GM19099 (cell line): ENCODE measurements at regions not wholly inside any gene's neighbourhood (a gene's known extent, or its start where the extent isn't known, plus 50 kb on each side); places are given as distances from the start of the nearest gene placed in this dataset.

Experiments
- POLR2A ChIP-seq: IDR thresholded peaks from 3 replicates; pipeline ENCODE4 v1.6.1; 2011; ENCODE audit warnings: low read depth; ENCODE audit not compliant: insufficient read length; ENCODE audit errors: extremely low read depth

DNA sequence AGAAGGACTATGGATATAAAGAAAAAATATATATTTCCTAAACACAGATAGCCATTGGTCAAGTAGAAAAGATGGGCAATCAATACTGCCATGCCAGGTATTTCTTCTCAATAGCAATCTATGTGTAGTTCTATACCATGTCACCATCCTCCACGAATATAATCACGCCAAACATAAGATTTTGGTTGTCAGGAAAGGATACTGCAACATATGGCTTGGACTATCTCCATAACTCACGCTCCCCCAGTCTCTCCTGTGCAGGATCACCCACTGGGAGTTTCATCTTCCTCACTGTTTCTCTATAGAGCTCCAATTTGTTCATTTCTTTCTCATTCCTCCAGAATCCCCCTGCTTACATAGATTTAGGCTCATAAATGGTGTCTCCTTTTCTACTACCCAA is 462.9 kb upstream of the KCNMB2 start:
- no peak for TF ChIP-seq POLR2A

DNA sequence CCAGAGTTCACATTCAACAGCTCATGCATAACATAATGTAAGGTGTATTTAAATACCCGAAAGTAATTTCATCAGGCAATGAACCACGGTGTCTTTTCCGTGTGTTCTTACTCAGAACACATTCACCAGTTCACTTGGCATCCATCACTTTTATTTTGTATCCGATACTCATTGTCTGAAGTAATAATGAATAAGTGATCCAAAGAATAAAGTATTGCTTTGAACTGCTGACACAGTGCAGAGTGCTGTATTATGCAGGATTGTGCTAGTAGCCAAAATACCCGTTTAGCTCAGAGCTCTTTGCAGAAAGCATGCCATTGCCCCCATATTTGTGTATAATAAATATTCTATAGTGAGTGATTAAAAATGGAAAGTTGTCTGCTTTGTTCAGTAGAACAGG is 460.9 kb upstream of the KCNMB2 start:
- TF ChIP-seq POLR2A = no peak

DNA sequence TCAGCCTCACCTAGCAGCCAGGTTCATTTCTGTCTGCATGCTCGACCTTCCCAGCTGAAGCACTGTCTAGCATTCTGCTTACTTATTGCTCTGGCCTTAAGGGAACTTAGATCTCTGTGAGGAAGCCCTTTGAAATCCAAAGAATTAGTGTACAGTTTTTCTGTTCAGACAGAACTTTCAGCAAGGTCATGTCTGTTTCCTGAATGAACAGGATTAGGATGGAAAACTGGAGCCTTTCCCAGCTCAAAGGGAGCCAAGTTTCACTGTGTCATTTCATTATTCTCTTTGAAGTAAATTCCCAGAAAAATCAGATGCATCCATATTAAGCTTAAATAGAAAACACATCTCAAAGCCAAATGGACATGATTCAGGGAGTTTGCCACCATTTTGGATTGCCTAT is 457.3 kb upstream of the KCNMB2 start:
- no peak for TF ChIP-seq POLR2A

DNA sequence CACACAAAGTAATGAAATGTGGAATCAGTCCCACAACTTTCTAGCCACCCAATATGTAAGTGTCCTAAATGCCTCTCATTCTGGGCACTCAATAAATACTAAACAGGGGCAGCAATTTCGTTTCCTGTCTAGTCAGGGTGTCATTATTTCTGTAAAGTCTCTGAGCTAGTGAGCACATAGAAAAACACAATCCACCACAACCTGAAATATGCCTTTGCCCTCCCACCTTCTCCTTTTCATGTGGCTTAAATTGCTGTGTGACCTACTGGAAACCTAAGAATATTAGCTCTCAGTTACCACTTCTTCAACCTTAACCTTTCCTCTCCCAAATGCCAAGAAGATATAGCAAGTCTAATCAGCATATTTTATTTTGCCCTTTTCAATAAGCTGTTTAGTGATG is 456.3 kb upstream of the KCNMB2 start:
- no peak for TF ChIP-seq POLR2A

DNA sequence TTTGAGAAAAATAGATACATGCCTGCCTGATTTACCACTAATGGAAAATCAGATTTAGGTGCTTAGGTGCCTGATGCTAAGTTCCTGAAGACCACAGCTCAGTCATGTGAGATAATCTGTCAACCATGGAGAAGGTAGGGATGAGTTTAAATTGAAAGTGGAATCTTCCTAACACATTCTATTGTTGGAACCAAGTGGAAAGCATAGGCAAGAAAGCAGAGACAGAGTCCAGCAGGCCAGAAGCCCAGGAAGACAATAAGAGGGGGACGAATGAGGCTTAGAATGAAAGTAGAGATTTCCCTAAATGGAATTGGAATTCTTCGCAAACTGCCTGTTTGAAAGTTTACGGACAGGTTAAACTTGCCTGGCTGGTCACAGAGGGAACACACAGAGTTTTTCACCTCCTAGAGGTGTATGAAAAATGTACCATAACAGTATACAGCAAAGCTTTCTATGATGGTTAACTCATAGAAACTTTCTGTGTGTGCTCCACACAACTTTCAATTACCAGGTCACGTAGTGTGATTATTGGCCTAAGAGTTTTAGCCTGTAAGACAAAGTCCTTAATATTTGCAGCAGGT is 453.8 kb upstream of the KCNMB2 start:
- no peak for TF ChIP-seq POLR2A

DNA sequence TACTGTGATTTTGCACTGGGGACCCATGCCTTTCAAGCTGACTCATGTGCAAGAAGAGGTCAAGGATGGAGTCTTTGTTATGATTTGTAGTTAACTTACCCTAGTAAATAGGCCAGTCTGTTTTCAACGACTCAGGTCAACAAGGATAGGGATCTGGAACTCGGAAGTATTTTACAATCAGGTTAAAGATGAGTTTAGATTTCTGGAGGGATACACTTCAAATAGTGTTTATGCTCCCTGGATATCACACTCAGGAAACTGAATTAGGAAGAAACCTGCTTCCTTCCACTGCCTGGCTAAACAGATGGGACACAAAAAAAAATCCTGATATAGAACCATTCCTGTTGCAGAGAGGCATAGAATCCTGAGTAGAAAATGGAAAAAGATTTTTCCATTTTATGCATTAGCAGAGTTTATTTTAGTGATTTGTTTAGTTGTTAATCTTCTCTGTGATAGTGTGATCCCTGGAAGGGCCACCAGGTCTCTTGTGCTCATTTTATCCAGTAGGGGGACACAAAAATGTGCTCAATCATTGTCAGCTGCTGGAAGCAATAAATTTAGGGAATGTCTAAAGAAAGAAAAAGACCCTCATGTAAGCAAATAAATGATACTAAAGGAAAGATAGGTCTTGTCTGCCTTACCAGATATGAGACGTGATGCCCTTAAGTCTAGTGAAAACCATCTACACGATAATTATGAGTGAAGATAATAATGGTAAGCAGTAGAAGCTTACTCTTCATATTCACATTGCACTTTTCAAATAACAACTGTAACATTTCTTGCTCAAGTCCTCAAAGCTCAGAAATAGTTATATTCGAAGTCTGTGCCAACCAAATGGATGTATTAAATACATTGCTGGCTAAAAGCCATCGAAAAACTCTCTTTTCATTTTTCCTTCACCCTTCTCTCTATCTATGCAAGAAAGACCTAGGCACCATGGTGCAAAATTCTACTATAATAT is 452.1 kb upstream of the KCNMB2 start:
- TF ChIP-seq POLR2A = no peak

DNA sequence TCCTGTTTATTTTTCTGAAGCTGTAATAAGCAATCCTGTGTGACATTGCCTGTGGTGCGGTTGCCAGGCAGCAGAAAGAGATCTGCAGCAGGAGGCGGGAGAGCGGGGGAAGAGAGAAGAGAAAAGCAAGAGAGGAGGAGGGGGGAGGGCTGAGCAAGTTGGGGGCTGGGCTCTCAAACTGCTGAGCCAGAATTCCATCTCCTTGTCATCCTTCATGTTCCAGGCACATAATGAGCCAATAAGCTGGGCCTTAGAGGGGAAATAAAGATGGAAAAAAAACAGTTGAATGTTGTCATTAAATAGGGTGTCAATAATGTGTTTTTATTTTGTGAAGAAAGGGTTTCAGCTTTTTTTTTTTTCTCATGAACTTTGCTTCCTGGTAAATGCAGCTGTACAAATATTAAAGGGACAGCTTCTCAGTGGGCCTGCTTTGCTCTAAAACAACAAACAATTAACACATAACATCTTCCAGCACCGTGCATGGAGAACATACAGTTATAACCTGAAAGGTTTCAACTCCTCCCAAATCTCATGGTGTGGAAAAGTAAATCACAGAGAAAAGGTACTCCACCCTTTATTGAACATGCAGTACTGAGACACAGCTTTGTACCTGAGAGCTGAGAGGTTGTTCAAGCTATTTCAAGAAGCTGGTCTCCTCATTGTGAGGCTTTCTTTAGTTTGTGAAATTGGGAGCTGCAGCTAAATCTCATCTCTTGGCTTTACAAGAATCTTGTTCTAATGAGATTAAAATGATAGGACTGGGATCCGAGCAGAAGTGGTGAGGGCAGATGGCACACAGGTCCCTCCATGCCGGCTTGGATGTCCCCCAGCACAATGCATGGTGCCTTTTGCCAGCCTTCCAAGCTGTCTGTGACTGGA is 451.1 kb upstream of the KCNMB2 start:
- TF ChIP-seq POLR2A = no peak

DNA sequence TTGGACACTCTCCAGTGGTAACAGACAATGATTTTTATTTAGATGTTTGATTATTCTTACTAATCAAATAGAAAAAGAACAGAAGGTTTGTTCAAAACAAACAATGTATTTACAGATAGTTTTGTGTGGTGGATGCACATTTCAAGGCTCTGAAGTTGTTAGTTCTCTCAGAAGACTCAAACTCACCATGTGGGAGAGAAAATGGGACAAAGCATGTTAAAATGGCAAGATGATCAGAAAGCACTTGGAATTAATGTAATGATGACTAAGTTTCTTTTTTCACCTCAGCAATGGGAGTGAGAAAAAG is 450.5 kb upstream of the KCNMB2 start:
- no peak for TF ChIP-seq POLR2A

DNA sequence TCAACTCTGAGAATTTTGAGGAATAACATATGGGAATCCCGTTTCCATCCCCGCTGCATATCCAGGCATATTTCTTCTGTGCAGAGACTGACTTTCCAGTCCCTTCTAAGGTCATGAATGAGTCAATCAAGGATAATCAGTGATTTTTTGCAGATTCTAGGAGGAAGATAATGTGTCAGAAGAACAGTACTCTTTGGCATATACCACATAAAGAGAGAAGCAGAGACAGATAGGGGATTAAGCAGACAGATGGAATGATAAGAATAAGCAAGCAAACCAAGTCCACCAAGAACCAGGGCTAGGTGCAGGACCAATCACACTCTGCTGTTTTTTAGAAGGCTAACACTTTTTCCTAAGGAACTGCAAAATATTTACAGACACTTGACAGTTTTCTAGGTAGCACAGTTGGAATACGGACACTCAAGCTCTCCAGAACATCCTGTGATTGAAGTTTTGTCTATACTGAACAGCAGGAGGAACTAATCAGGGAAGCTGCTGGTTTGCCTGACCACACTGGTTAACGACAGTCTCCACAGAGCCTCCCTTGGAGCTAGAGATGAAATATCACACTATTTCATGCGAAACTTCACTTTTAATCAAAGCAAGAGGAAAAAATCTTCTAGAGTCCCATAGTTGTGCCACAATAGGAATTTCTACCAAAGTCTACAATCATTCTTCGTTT is 450.0 kb upstream of the KCNMB2 start:
- no peak for TF ChIP-seq POLR2A

DNA sequence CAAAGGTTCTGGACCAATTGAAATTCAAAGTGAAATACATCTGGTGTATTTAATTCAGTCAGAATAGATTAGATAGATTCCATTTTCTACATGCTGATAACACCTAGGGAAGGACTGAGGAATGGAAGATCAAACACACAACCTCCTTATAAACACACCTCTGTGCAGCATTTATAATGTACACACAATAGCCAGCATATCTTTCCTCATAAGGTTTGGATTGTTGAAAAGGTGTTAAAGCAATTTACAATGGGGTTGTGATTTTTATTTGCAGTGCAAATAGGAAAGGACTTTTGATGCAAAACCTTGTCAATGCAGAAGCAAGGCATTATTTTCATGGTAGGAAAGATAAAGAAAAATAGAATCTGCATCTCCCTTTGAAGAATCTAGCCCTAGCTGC is 448.9 kb upstream of the KCNMB2 start:
- no peak for TF ChIP-seq POLR2A

DNA sequence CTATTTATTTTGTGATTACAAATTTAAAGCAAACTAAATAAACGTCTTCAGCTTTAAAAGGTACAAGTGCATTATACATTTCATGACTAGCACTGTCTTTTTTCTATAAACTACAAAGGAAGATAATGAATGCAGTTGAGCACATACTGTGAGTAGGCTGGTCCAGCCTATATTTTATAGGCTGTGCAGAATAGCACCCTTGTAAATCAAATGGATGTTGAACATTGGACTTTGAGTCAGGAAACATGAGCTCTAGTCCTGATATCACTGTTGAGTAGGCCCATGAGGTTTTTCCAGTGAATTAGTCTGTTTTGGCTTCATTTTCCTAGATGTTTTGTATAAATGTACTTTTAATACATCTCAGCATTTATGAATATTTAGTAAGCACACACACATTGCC is 447.3 kb upstream of the KCNMB2 start:
- no peak for TF ChIP-seq POLR2A

DNA sequence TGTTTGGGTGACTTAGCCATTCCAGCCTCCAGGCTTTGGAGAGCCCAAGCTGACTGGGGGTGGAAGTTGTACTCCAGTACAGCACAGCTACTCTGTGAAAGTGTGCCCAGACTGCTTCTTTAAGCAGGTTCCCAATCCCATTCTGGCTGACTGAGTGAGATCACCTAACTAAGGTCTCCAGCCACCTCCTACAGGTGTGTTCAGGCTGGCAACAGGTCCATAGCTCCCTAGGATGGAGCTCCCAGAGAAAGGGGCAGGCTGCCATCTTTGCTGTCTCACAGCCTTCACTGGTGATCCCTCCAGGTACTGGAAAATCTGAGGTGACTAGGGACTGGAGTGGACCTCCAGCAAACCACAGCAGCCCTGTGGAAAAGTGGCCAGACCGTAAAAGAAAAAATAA is 445.3 kb upstream of the KCNMB2 start:
- TF ChIP-seq POLR2A = no peak

DNA sequence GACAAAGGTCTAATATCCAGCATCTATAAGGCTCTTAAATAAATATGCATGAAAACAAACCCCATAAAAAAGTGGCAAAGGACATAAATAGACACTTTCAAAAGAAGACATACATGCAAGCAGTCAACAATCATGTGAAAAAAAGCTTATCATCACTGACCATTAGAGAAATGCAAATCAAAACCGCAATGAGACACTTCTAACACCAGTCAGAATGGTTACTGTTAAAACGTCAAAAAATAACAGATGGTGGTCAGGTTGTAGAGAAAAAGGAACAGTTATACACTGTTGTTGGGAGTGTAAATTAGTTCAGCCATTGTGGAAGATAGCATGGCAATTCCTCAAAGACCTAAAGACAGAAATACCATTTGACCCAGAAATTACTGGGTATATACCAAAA is 440.7 kb upstream of the KCNMB2 start:
- no peak for TF ChIP-seq POLR2A

DNA sequence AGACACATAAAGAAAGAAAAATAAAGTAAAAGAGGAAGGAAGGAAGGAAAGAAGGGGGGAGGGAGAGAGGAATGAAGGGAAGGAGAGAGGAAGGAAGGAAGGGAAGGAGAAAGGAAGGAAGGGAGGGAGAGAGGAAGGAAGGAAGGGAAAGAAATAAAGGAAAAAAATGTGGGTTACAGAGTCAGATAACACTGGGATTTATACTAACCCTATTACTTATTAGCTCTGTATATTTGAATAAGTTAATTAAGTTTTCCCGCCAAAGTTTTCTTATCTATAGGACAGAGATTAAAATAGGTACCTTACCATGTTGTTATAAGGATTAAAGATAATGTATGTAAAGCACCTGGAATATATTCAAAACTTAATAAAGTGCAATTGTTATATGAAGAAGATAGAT is 439.3 kb upstream of the KCNMB2 start:
- TF ChIP-seq POLR2A = no peak

DNA sequence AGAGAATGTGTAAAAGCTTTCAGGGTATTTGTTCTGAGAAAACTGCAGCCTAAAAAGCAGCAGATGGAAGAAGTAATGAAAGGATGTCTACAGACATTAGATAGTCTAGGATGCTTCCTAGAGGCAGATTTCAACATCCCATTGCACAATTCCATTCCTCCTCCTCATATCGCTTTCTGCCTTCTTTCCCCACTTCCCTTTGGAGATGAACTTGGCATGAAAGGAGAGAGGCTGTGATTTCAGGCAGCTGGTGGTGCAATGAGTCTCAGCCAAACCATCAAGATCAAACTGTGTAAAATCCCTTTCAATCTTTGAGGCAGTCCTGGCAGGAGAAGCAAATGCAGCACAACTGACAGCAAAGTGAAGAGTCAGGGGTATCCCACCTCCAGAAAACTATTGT is 438.7 kb upstream of the KCNMB2 start:
- TF ChIP-seq POLR2A = no peak

DNA sequence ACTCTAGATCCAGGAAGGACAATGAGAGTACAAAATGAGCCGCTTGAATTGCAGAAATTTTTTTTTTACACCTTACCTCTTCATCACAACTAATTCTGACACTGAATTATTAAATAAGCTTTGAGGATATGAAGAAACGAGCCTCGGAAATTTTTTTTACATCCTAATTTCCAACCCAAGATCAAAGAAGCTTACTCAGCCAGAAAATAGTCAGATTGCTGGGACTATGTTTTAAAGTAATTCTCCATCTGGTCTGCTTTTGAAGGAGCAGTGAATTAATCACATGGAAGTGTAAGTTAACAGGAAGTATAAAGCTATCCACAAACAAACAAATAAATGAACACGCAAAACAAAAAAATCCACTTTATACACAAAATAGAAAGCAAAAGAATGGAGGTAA is 437.0 kb upstream of the KCNMB2 start:
- TF ChIP-seq POLR2A = no peak

DNA sequence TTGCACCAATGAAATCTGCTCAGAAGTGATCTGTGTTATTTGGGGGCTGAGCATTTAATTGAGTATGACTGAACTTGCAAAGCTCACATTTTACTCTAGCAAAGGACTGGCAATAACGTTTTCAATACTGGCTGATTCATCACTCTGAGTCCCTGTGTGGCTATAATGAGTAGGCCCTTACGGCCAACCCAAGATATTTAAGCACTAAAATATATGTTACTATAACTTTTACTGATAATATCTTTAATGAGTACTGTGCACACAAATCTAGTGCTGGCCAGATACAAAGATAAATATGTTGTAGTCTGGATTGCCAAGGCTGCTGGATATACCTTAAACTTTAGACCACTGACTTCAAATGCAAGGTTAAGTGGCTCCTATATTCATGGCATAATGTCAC is 436.4 kb upstream of the KCNMB2 start:
- no peak for TF ChIP-seq POLR2A
